A549 (cell line): ENCODE measurements at regions not wholly inside any gene's neighbourhood (a gene's known extent, or its start where the extent isn't known, plus 50 kb on each side); places are given as distances from the start of the nearest gene placed in this dataset.

Source experiments
- ATAC-seq, 2 experiments: fragments of 200-7000 bp in 1 of 2; fragments of >200 bp in 1 of 2; cut with Nextera tagmentation in 1 of 2; cut with Tn5 transposase in 1 of 2; 3 replicates each; pipeline versions ENCODE4 v1.8.0 to v1.9.1; 2018 to 2020; ENCODE audit warnings: mild to moderate bottlenecking in 1 of 2, moderate library complexity in 1 of 2
- CTCF ChIA-PET: fragments of 300-600 bp; sonication (Branson Sonifier 250); formaldehyde crosslinking; extraction: SDS; loops from one replicate; lab custom pipeline; 2021; ENCODE audit warnings: antibody characterized with exemption, inconsistent platforms; lab: Yijun Ruan, JAX
- POLR2A ChIA-PET: fragments of 350-600 bp; formaldehyde crosslinking; extraction: SDS; loops from one replicate; lab custom pipeline; 2021; ENCODE audit warnings: antibody characterized with exemption, inconsistent platforms; lab: Yijun Ruan, JAX
- DNase-seq, 2 experiments: peaks; one replicate each; pipeline versions ENCODE4 v3.0.0 to v3.0.0-alpha.2; 2011 to 2016; ENCODE audit warnings: low read depth in 1 of 2, low spot score in 1 of 2
- FAIRE-seq: peaks from 2 replicates; lab custom pipeline; 2011; peaks lifted over from hg19 to GRCh38; lab: Jason Lieb, UNC
- H3K27ac ChIP-seq, 2 experiments: fragments of >200 bp; sonication (Bioruptor Twin); formaldehyde crosslinking; 3 replicates each; pipeline ENCODE4 v1.5.1; 2016 to 2017
- H3K4me1 ChIP-seq: fragments of >200 bp; sonication (Bioruptor Twin); formaldehyde crosslinking; 3 replicates; pipeline ENCODE4 v1.6.1; 2016
- H3K4me2 ChIP-seq: fragments of >200 bp; sonication (Bioruptor Twin); formaldehyde crosslinking; 3 replicates; pipeline ENCODE4 v1.6.1; 2016
- H3K4me3 ChIP-seq: fragments of >200 bp; sonication (Bioruptor Twin); formaldehyde crosslinking; 3 replicates; pipeline ENCODE4 v1.5.1; 2016
- H3K9me3 ChIP-seq: fragments of >200 bp; sonication (Bioruptor Twin); formaldehyde crosslinking; 3 replicates; pipeline ENCODE4 v1.6.1; 2016
- ATOH8 ChIP-seq: fragments of 250-450 bp; sonication (Bioruptor Pico); IDR thresholded peaks from 2 replicates; pipeline ENCODE4 v1.5.0; 2020; ENCODE audit warnings: low read depth, mild to moderate bottlenecking, moderate library complexity
- BHLHE40 ChIP-seq: IDR thresholded peaks from 2 replicates; pipeline ENCODE4 v1.6.1; 2012; ENCODE audit warnings: low read depth, low read length, inconsistent platforms
- CHD2 ChIP-seq: fragments of 150-350 bp; IDR thresholded peaks from 2 replicates; pipeline ENCODE4 v1.6.1; 2014; ENCODE audit warnings: low read length; ENCODE audit not compliant: partially characterized antibody
- ELK1 ChIP-seq: fragments of 150-350 bp; IDR thresholded peaks from 2 replicates; pipeline ENCODE4 v1.6.1; 2014; ENCODE audit warnings: low read depth, mild to moderate bottlenecking, low read length
- EP300 ChIP-seq, 2 experiments: fragments of >200 bp; sonication (Bioruptor Twin); formaldehyde crosslinking; IDR thresholded peaks; 2 replicates in 1 of 2; 3 replicates in 1 of 2; pipeline ENCODE4 v1.6.1; 2016 to 2017
- FOXS1 ChIP-seq: fragments of 250-450 bp; sonication (Bioruptor Pico); IDR thresholded peaks from 2 replicates; pipeline ENCODE4 v1.5.0; 2020; ENCODE audit warnings: mild to moderate bottlenecking, moderate library complexity
- GATA3 ChIP-seq: IDR thresholded peaks from 2 replicates; pipeline ENCODE4 v1.6.1; 2012; ENCODE audit warnings: borderline replicate concordance
- HDAC2 ChIP-seq: fragments of 200-600 bp; sonication (generic); IDR thresholded peaks from 2 replicates; pipeline ENCODE4 v1.6.1; 2016
- HOXA7 ChIP-seq: fragments of 250-450 bp; sonication (Bioruptor Pico); IDR thresholded peaks from 2 replicates; pipeline ENCODE4 v1.5.0; 2020; ENCODE audit warnings: mild to moderate bottlenecking, moderate library complexity
- HOXB13 ChIP-seq: fragments of 250-450 bp; sonication (Bioruptor Pico); IDR thresholded peaks from 2 replicates; pipeline ENCODE4 v1.5.0; 2020; ENCODE audit warnings: low read depth, mild to moderate bottlenecking, moderate library complexity
- HOXB5 ChIP-seq: fragments of 250-450 bp; sonication (Bioruptor Pico); IDR thresholded peaks from 2 replicates; pipeline ENCODE4 v1.5.0; 2020; ENCODE audit warnings: mild to moderate bottlenecking, moderate library complexity
- JUNB ChIP-seq: fragments of >200 bp; sonication (Bioruptor Twin); formaldehyde crosslinking; IDR thresholded peaks from 2 replicates; pipeline ENCODE4 v1.6.1; 2016
- NFE2L2 ChIP-seq: fragments of 150-350 bp; conservative IDR thresholded peaks from 2 replicates; pipeline ENCODE4 v1.6.1; 2014; ENCODE audit warnings: low read length
- NPAS2 ChIP-seq: fragments of 250-450 bp; sonication (Bioruptor Pico); IDR thresholded peaks from 2 replicates; pipeline ENCODE4 v1.8.0; 2022; ENCODE audit warnings: mild to moderate bottlenecking, moderate library complexity, borderline replicate concordance
- PBX3 ChIP-seq: IDR thresholded peaks from 2 replicates; pipeline ENCODE4 v1.6.1; 2012
- PHF8 ChIP-seq: fragments of 200-600 bp; sonication (generic); IDR thresholded peaks from 2 replicates; pipeline ENCODE4 v1.6.1; 2016; ENCODE audit warnings: low read depth, mild to moderate bottlenecking, antibody characterized with exemption, moderate library complexity, borderline replicate concordance
- POLR2AphosphoS2 ChIP-seq: conservative IDR thresholded peaks from 2 replicates; pipeline ENCODE4 v1.6.1; 2012; ENCODE audit warnings: low read length, improper control_type of control experiment, inconsistent platforms
- RARB ChIP-seq: fragments of 250-450 bp; sonication (Bioruptor Pico); IDR thresholded peaks from 2 replicates; pipeline ENCODE4 v1.8.0; 2021; ENCODE audit warnings: mild to moderate bottlenecking, moderate library complexity
- RFX5 ChIP-seq: fragments of 450-650 bp; IDR thresholded peaks from 2 replicates; pipeline ENCODE4 v1.7.1; 2014; ENCODE audit warnings: antibody characterized with exemption, mild to moderate bottlenecking, moderate library complexity
- RNF2 ChIP-seq: fragments of 200-600 bp; sonication (generic); IDR thresholded peaks from 2 replicates; pipeline ENCODE4 v1.6.1; 2016; ENCODE audit warnings: low read depth, mild to moderate bottlenecking, antibody characterized with exemption, moderate library complexity, borderline replicate concordance
- TFCP2L1 ChIP-seq: fragments of 250-450 bp; sonication (Bioruptor Pico); IDR thresholded peaks from 2 replicates; pipeline ENCODE4 v1.5.0; 2021; ENCODE audit warnings: mild to moderate bottlenecking
- TP53 ChIP-seq: fragments of 250-450 bp; sonication (Bioruptor Pico); IDR thresholded peaks from 2 replicates; pipeline ENCODE4 v1.5.0; 2021; ENCODE audit warnings: mild to moderate bottlenecking, moderate library complexity
- ZFP36 ChIP-seq: fragments of 450-650 bp; IDR thresholded peaks from 2 replicates; pipeline ENCODE4 v1.6.1; 2014; ENCODE audit warnings: borderline replicate concordance; ENCODE audit not compliant: partially characterized antibody
- ZSCAN20 ChIP-seq: fragments of 250-450 bp; sonication (Bioruptor Pico); IDR thresholded peaks from 2 replicates; pipeline ENCODE4 v1.8.0; 2022; ENCODE audit warnings: mild to moderate bottlenecking, moderate library complexity
- WGBS: methylation state at CpG from one replicate; pipeline ENCODE4 v1.1.6; 2017; ENCODE audit errors: missing lambda C conversion rate; 5-methylcytosine and 5-hydroxymethylcytosine counted together

GRCh38 chr2:186405842-186406241 lies 80.2 kb upstream of the ZC3H15 start:
- ChIA-PET CTCF (no interaction called here), POLR2A (no interaction called here)
- FAIRE-seq (no peak), ATAC-seq (no peak), DNase-seq (no peak)
- Histone ChIP-seq H3K27ac (no peak overlapping the region), H3K4me3 (no peak overlapping the region), H3K4me2 (no peak overlapping the region), H3K4me1 (no peaks in the 10 kb centered on the region), H3K9me3 (no peaks in the 10 kb centered on the region)
- no peak for TF ChIP-seq GATA3
- no peak for TF ChIP-seq HOXB13 (CRISPR knock-in tag)
- no peak for TF ChIP-seq ELK1
- TF ChIP-seq TFCP2L1 (CRISPR knock-in tag) = no peak
- TF ChIP-seq POLR2AphosphoS2 = no peak
- no peak for TF ChIP-seq TP53 (CRISPR knock-in tag)
- TF ChIP-seq CHD2 = no peak
- TF ChIP-seq HOXA7 = no peak
- no peak for TF ChIP-seq HDAC2
- no peak for TF ChIP-seq ATOH8 (CRISPR knock-in tag)
- no peak for TF ChIP-seq PBX3
- no peak for TF ChIP-seq NPAS2 (CRISPR knock-in tag)
- TF ChIP-seq PHF8 = no peak
- TF ChIP-seq ZSCAN20 (CRISPR knock-in tag) = no peak
- TF ChIP-seq EP300 (IDR thresholded peaks at IDR 0.05) = no peak
- TF ChIP-seq JUNB = no peak
- TF ChIP-seq NFE2L2 = no peak
- no peak for TF ChIP-seq ZFP36

GRCh38 chr2:186407611-186408010 lies 78.4 kb upstream of the ZC3H15 start:
- no peak for DNase-seq
- no peak for FAIRE-seq
- WGBS = 72% methylated on average over 3 of the region's 3 CpGs
- no peak overlapping the region for H3K27ac ChIP-seq
- no peak overlapping the region for H3K4me3 ChIP-seq
- no peak overlapping the region for H3K4me2 ChIP-seq
- H3K9me3 ChIP-seq = no peaks in the 10 kb centered on the region
- TF ChIP-seq HOXB13 (CRISPR knock-in tag) (no peak), GATA3 (no peak), HOXB5 (no peak), BHLHE40 (no peak)
- POLR2A ChIA-PET = no interaction called here
- CTCF ChIA-PET = no interaction called here
- H3K4me1 ChIP-seq = no peaks in the 10 kb centered on the region
- no peak for ATAC-seq

- no peak for TF ChIP-seq FOXS1 (CRISPR knock-in tag)
- TF ChIP-seq PBX3 = no peak
- TF ChIP-seq HOXB5 = no peak
- no peak for TF ChIP-seq RARB
- no peak for TF ChIP-seq RNF2
- TF ChIP-seq RFX5 = no peak
- POLR2A ChIA-PET = no interaction called here
- no peak overlapping the region for H3K4me3 ChIP-seq
- H3K4me1 ChIP-seq = no peaks in the 10 kb centered on the region
- no peak overlapping the region for H3K4me2 ChIP-seq
- 71% methylated on average over 2 of the region's 2 CpGs for WGBS
- CTCF ChIA-PET = no interaction called here
- FAIRE-seq = no peak
- no peak for ATAC-seq
- no peak overlapping the region for H3K27ac ChIP-seq
- H3K9me3 ChIP-seq = peaks cover 8% of the 10 kb centered on the region; the same call in 2 of the 3 replicates
- no peak for DNase-seq
Observed at GRCh38 chr2:186410802-186411201, 75.3 kb upstream of the ZC3H15 start.
